ENCODE measurements at regions not wholly inside any gene's neighbourhood (a gene's known extent, or its start where the extent isn't known, plus 50 kb on each side); places are given as distances from the start of the nearest gene placed in this dataset.

DNA sequence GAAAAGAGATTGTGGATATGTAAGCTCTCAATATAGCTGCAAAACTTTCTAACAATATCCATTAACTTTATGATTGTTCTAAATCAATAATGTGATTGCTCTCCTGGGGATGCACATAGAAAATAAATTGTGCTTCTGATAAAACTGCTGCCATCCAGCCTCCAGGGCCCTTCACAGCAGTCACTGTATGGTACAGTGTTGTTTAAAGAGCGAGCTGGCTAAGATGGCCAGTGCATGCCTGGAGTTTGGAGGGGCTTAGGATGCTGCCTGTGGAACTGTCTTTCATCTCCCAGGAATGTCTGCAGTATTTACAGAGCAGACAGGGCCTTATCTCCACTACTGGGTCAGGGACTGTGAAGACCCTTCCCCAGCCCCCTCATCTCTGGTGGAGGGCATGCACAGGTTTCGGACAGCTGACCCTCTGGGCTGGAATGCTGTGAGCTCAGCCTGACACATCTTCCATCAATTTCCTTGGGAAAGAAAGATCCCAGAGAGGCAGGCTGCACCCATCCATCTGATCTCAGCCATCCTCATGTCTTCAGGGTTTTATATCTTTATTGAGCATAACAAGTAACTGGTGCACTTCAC lies 137.0 kb downstream of the PLPP3 start:
- DNase-seq: no peak

GRCh38 chr1:56441601-56442000 lies 137.8 kb downstream of the PLPP3 start:
- no peak for DNase-seq

DNA sequence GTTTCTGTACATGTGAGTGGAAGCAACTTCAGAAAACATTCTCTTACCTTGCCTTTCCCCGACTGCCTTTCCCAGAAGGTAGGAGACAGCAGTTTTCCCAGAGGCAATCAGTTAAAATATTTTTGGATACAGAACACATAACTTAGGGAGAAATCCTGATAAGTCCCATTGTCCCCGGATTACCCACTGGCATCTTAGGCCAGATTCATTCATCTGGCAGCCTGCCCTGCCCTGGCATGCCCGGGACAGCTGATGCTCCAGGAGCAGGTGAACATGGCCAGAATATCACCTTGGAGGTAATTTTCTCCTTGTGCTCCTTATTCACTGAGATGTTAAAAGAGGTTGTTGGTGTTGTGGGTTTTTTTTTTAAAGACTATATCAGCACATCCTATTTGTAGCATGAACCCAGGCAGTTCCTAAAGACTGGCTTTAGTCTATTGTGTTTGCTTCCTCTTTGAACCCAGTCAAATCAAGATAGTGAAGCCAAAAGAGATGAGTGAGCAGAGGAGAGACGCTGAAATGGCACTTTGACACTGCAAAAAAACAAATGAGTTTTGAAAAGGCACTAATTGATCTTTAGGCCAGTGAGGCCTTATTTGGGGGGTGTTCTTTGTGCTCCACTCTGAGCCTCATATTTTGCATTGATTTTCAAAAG lies 139.6 kb downstream of the PLPP3 start:
- no peak for DNase-seq

- DNase-seq: no peak
Measured at GRCh38 chr1:56438901-56439551, 140.3 kb downstream of the PLPP3 start.

- DNase-seq: no peak
Measured at GRCh38 chr1:56437959-56438358, 141.4 kb downstream of the PLPP3 start.

GRCh38 chr1:56436912-56437417 lies 142.4 kb downstream of the PLPP3 start:
- DNase-seq: peak; percentile 84

DNA sequence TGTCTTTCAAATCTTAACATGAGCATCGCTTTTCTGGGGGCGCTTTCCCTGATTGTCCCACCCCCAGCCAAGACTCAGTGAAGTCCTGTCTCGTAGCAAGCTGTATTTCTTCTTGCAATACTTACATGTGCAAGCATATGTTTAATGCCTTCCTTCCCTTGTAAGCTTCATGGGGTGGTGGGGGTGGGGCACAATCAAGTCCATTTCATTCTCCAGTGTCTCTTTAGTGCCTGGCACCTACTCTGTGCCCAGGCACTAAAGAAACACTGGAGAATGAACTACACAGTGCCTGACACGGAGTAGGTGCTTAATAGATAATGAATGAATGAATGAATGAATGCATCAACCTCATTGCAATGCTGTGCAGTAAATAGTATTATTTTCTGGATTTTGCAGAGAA lies 143.1 kb downstream of the PLPP3 start:
- no peak for DNase-seq

GRCh38 chr1:56435434-56436262 lies 143.7 kb downstream of the PLPP3 start:
- DNase-seq: peak; percentile 78

- DNase-seq: no peak
Measured at GRCh38 chr1:56434740-56435139, 144.6 kb downstream of the PLPP3 start.

- no peak for DNase-seq
Measured at GRCh38 chr1:56434025-56434424, 145.3 kb downstream of the PLPP3 start.

GRCh38 chr1:56433056-56433577 lies 146.2 kb downstream of the PLPP3 start:
- no peak for DNase-seq

- no peak for DNase-seq
Measured at GRCh38 chr1:56432166-56432971, 147.0 kb downstream of the PLPP3 start.

DNA sequence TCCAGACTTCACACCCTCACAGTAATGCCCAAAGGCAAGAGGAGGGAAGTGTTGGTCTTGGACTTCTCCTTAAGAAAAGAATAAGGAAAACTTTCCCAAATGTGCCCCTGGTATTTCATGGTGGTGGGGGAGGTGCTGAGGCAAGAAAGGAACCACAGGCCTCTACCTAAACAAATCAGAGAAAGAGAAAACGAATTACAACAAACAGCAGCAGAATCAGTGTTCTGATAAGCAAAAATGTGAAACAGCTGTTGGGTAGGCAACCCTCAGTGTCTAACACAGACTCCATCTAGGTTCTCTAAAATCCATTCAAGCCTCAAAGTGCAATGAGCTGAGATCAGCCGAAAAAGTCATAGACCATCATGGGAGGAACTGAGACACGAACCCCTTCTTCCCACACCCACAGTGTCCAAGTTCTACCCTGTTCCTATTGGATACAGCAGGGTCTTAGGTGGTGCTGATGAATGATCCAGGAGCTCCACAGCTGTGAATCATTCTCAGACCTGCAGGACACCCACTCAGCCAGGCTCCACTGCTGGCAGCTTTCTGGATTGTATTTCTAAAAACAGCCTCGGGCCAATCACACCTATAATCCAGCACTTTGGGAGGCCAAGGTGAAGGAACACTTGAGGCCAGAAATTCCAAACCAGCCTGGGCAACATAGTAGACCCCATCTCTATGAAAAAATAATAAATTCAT lies 149.1 kb downstream of the PLPP3 start:
- no peak for DNase-seq

DNA sequence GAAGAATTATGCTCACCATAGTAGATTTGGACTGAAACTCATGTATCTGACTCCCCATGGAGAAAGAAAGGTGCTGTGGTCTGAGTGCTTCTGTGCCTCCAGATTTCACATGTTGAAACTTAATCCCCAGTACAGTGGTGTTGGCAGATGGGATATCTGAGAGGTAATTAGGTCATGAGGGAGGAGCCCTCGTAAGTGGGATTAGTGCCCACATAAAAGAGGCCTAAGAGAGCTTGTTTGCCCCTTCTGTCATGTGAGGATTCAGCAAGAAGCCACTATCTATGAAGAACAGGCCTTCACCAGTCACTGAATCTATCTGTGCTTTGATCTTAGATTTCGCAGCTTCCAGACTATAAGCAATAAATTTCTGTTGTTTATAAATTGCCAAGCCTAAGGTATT lies 150.1 kb downstream of the PLPP3 start:
- no peak for DNase-seq

DNA sequence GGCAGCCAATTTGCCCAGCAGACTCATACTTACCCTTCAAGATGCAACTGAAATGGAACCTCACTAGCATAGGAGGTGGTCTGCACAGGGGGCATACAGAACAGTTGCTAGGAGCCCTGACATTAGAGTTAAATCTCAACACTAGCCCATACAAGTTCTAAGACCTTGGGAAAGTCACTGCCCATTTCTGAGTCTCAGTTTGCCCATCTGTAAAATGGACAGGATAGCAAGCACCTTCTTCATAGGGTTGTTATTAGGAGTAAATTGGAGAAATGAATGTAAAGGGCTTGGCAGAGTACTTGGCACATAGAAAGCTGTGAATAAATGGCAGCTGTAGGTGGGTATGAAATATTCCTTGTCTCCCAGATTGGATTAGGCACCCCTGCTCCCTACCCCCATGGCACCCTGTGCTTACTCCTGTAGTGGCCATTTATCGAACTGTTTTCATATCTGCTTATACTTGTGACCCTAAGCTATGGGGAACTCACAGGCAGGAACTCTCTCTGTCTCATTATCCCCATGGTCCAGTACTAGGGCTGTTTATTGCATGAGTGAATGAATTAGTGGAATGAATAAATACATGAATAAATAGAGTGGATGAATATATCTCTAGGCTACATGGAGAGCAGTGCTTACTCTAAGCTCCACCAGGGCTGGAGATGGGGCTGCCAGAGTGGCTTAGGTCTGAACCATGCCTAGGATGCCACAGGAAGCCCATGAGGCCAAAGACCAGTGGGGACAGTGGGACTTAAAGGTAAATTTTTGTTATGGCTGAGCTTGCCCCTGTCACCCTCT lies 152.6 kb downstream of the PLPP3 start:
- no peak for DNase-seq

- no peak for DNase-seq
Measured at GRCh38 chr1:56425494-56426037, 153.8 kb downstream of the PLPP3 start.

GRCh38 chr1:56424744-56425493 lies 154.4 kb downstream of the PLPP3 start:
- DNase-seq: no peak

DNA sequence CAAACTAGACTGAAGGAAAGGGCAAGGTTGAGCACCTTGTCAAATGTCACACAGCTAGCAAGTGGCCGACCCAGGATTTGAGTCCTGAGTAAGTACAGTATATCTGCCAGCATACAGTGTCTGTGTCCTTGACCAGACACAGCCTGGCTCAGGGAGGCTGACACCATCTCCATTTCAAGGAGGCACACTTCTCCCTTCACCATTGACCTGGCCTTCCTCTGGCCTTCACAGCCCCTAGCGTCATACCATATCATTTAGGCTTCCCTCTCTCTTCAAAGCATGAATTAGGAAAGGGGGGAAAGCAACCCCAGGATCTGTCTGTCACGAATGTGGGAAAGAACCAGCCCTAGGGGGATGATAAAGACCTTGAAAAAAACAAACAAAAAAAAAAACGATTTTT lies 155.6 kb downstream of the PLPP3 start:
- DNase-seq: no peak

DNA sequence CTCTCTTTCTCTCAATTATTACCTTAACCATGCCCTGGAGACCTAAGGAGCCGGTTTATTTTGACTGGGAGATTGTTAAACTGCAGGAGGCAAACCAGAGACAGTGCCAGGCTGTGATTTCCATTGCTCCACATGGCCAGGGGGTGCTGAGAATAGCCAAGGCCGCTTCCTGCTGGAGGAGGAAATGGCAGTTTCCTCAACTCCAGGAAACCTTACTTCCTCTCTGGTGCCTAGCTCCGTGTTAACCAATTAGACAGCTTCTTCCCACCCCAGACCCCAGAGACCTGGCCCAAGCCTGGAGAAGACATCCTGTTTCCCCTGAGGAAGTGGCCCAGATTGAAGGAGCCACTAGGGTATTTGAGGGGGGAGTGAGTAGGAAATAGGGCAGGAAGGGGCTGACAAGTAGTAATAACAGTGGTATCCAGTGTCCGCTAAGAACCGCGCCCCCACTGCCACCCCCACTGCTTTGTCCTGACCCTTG lies 161.2 kb downstream of the PLPP3 start:
- no peak for DNase-seq

All from retina (tissue), 1 donor.